Neural cell (in vitro differentiated cells): ENCODE measurements at regions not wholly inside any gene's neighbourhood (a gene's known extent, or its start where the extent isn't known, plus 50 kb on each side); places are given as distances from the start of the nearest gene placed in this dataset.

Source experiments
- H2AFZ ChIP-seq: fragments of 200-600, 300-800 bp; sonication (generic), shearing (Covaris generic); 2 replicates; pipeline ENCODE4 v1.6.0; 2014; ENCODE audit warnings: low read depth, mild to moderate bottlenecking, antibody characterized with exemption, low read length, moderate library complexity
- H3F3A ChIP-seq: fragments of 200-600 bp; shearing (Covaris generic); 2 replicates; pipeline ENCODE4 v1.6.1; 2016; ENCODE audit warnings: mild to moderate bottlenecking, moderate library complexity, mixed read lengths, antibody characterized with exemption, low read length; ENCODE audit not compliant: insufficient read depth, poor library complexity, severe bottlenecking
- H3K27ac ChIP-seq: fragments of 200-600, 300-800 bp; sonication (generic), shearing (Covaris generic); 2 replicates; pipeline ENCODE4 v1.5.1; 2014; ENCODE audit warnings: mild to moderate bottlenecking, low read length, moderate library complexity
- H3K27me3 ChIP-seq: fragments of 300-800, 200-600 bp; sonication (generic), shearing (Covaris generic); 2 replicates; pipeline ENCODE4 v1.6.0; 2014; ENCODE audit warnings: mild to moderate bottlenecking, low read depth, low read length, moderate library complexity; ENCODE audit not compliant: insufficient read depth
- H3K36me3 ChIP-seq: fragments of 300-800, 200-600 bp; sonication (generic), shearing (Covaris generic); 2 replicates; pipeline ENCODE4 v1.5.1; 2014; ENCODE audit warnings: mild to moderate bottlenecking, antibody characterized with exemption, low read length, moderate library complexity; ENCODE audit not compliant: insufficient read depth
- H3K4me2 ChIP-seq: fragments of 300-800, 200-600 bp; sonication (generic), shearing (Covaris generic); 2 replicates; pipeline ENCODE4 v1.6.0; 2014; ENCODE audit warnings: mild to moderate bottlenecking, low read length
- H3K4me3 ChIP-seq: fragments of 300-800, 200-600 bp; sonication (generic), shearing (Covaris generic); 2 replicates; pipeline ENCODE4 v1.5.1; 2014; ENCODE audit warnings: mild to moderate bottlenecking, low read length, moderate library complexity
- H3K79me2 ChIP-seq: fragments of 200-600 bp; shearing (Covaris generic); replicated peaks from 2 replicates; pipeline ENCODE4 v1.6.0; 2014; ENCODE audit warnings: mild to moderate bottlenecking, low read length, moderate library complexity; ENCODE audit not compliant: insufficient read depth
- H3K9ac ChIP-seq: fragments of 300-800, 200-600 bp; sonication (generic), shearing (Covaris generic); 2 replicates; pipeline ENCODE4 v1.6.1; 2016; ENCODE audit warnings: mild to moderate bottlenecking, low read length, mixed read lengths
- H3K9me2 ChIP-seq: fragments of 200-600 bp; shearing (Covaris generic); 2 replicates; pipeline ENCODE4 v1.6.1; 2016; ENCODE audit warnings: mild to moderate bottlenecking, low read length, mixed read lengths; ENCODE audit not compliant: insufficient read depth
- H3K9me3 ChIP-seq: fragments of 200-600, 300-800 bp; sonication (generic), shearing (Covaris generic); 2 replicates; pipeline ENCODE4 v1.6.1; 2016; ENCODE audit warnings: mild to moderate bottlenecking, mixed run types, low read length, moderate library complexity, mixed read lengths
- H4K20me1 ChIP-seq: fragments of 200-600 bp; shearing (Covaris generic); 2 replicates; pipeline ENCODE4 v1.6.1; 2016; ENCODE audit warnings: mild to moderate bottlenecking, mixed run types; ENCODE audit not compliant: insufficient read depth
- EP300 ChIP-seq: fragments of 450-650 bp; conservative IDR thresholded peaks from 2 replicates; pipeline ENCODE4 v1.6.1; 2014; ENCODE audit warnings: antibody characterized with exemption, mild to moderate bottlenecking, moderate library complexity; ENCODE audit not compliant: poor library complexity, severe bottlenecking
- EZH2 ChIP-seq: fragments of 200-600, 300-800 bp; shearing (Covaris generic), sonication (generic); IDR thresholded peaks from 2 replicates; pipeline ENCODE4 v1.6.1; 2014; ENCODE audit warnings: antibody characterized with exemption, low read length, borderline replicate concordance, mild to moderate bottlenecking; ENCODE audit not compliant: insufficient read depth, poor library complexity, severe bottlenecking
- MXI1 ChIP-seq: fragments of 450-650 bp; conservative IDR thresholded peaks from 2 replicates; pipeline ENCODE4 v1.6.1; 2014; ENCODE audit warnings: antibody characterized with exemption, mild to moderate bottlenecking; ENCODE audit not compliant: poor library complexity, severe bottlenecking
- POLR2AphosphoS5 ChIP-seq: IDR thresholded peaks from 2 replicates; pipeline ENCODE4 v1.6.1; 2012
- RAD21 ChIP-seq: fragments of 450-650 bp; conservative IDR thresholded peaks from 2 replicates; pipeline ENCODE4 v1.6.1; 2014; ENCODE audit warnings: antibody characterized with exemption, mild to moderate bottlenecking, moderate library complexity
- SMC3 ChIP-seq: fragments of 450-650 bp; conservative IDR thresholded peaks from 2 replicates; pipeline ENCODE4 v1.6.1; 2014; ENCODE audit warnings: antibody characterized with exemption, mild to moderate bottlenecking, moderate library complexity; ENCODE audit not compliant: poor library complexity
- TAF1 ChIP-seq: IDR thresholded peaks from 2 replicates; pipeline ENCODE4 v1.6.1; 2012; ENCODE audit warnings: low read depth
- TF ChIP-seq, protein P1 (sequence below): fragments of 450-650 bp; IDR thresholded peaks from 2 replicates; pipeline ENCODE4 v1.5.1; 2014; ENCODE audit warnings: antibody characterized with exemption, mild to moderate bottlenecking, moderate library complexity; ENCODE audit not compliant: poor library complexity, severe bottlenecking
- TF ChIP-seq, protein P2 (sequence below): IDR thresholded peaks from 2 replicates; pipeline ENCODE4 v1.6.1; 2012; ENCODE audit warnings: borderline replicate concordance

DNA sequence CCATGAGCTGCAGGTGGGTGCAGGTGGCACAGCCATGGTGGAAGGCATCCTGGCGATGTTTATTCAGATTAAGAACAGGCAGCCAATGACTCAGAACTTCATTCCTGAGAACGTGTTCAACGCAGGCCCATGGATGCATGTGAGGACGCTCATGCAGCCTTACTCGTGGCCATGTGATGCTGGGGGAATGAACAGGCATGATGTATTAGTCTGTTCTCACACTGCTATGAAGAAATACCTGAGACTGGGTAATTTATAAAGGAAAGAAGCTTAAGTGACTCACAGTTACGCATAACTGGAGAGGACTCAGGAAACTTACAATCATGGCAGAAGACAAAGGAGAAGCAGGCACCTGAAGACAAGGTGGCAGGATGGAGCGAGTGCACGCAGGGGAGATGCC lies 146.6 kb downstream of the RNASET2 start:
- Histone ChIP-seq H2AFZ (no peak overlapping the region), H3K27me3 (no peaks in the 10 kb centered on the region), H3K27ac (no peak overlapping the region), H3K4me2 (no peak overlapping the region), H3F3A (no peaks in the 10 kb centered on the region), H4K20me1 (no peaks in the 10 kb centered on the region), H3K4me3 (no peak overlapping the region), H3K36me3 (no peaks in the 10 kb centered on the region), H3K79me2 (no peaks in the 10 kb centered on the region), H3K9ac (no peak overlapping the region), H3K9me3 (no peaks in the 10 kb centered on the region), H3K9me2 (no peaks in the 10 kb centered on the region)
- TF ChIP-seq SMC3 (no peak), MXI1 (no peak), POLR2AphosphoS5 (no peak), TAF1 (no peak), RAD21 (no peak), EZH2 (no peak)
- TF ChIP-seq, protein P1, sequence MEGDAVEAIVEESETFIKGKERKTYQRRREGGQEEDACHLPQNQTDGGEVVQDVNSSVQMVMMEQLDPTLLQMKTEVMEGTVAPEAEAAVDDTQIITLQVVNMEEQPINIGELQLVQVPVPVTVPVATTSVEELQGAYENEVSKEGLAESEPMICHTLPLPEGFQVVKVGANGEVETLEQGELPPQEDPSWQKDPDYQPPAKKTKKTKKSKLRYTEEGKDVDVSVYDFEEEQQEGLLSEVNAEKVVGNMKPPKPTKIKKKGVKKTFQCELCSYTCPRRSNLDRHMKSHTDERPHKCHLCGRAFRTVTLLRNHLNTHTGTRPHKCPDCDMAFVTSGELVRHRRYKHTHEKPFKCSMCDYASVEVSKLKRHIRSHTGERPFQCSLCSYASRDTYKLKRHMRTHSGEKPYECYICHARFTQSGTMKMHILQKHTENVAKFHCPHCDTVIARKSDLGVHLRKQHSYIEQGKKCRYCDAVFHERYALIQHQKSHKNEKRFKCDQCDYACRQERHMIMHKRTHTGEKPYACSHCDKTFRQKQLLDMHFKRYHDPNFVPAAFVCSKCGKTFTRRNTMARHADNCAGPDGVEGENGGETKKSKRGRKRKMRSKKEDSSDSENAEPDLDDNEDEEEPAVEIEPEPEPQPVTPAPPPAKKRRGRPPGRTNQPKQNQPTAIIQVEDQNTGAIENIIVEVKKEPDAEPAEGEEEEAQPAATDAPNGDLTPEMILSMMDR = no peak
- TF ChIP-seq, protein P2, sequence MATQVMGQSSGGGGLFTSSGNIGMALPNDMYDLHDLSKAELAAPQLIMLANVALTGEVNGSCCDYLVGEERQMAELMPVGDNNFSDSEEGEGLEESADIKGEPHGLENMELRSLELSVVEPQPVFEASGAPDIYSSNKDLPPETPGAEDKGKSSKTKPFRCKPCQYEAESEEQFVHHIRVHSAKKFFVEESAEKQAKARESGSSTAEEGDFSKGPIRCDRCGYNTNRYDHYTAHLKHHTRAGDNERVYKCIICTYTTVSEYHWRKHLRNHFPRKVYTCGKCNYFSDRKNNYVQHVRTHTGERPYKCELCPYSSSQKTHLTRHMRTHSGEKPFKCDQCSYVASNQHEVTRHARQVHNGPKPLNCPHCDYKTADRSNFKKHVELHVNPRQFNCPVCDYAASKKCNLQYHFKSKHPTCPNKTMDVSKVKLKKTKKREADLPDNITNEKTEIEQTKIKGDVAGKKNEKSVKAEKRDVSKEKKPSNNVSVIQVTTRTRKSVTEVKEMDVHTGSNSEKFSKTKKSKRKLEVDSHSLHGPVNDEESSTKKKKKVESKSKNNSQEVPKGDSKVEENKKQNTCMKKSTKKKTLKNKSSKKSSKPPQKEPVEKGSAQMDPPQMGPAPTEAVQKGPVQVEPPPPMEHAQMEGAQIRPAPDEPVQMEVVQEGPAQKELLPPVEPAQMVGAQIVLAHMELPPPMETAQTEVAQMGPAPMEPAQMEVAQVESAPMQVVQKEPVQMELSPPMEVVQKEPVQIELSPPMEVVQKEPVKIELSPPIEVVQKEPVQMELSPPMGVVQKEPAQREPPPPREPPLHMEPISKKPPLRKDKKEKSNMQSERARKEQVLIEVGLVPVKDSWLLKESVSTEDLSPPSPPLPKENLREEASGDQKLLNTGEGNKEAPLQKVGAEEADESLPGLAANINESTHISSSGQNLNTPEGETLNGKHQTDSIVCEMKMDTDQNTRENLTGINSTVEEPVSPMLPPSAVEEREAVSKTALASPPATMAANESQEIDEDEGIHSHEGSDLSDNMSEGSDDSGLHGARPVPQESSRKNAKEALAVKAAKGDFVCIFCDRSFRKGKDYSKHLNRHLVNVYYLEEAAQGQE = no peak

DNA sequence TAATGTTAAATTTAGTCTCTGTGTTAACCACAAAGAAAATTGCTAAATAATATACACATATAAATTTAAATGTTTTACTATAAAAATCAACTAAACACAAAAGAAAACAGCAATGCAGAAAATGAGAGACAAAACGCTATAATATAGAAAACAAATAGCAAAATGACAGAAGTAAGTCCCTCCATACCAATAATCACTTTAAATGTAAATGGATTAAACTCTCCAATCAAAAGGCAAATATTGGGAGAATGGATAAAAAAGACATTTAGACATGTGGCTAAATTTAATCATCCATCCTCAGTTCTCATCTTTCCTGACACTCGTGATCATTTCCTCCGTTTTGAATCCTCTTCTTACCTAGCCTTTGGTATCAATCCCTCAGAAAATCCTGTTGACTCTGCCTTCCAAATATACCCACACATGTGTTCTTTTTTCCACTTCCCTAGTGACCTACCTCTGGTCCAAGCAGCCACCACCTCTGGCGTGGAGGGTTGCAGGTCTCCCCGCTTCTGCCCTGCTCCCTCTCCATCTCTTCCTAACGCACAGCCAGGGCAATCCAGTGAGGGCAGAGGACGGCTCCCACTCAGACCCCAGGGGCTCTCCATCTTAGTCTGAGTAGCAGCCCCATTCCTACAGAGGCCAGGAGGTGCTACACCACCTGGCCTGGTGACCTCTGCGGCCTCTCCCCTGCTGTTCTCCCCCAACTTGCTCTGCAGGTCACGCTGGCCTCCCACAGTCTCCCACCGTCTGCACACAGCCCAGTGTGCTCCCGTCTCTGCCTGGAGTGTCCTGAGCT lies 149.2 kb downstream of the RNASET2 start:
- no peaks in the 10 kb centered on the region for H3K27me3 ChIP-seq
- no peak overlapping the region for H3K27ac ChIP-seq
- H3K9me2 ChIP-seq = no peaks in the 10 kb centered on the region
- H3K36me3 ChIP-seq = no peaks in the 10 kb centered on the region
- H3K4me2 ChIP-seq = no peak overlapping the region
- H3K9me3 ChIP-seq = no peaks in the 10 kb centered on the region
- no peak overlapping the region for H2AFZ ChIP-seq
- H3K79me2 ChIP-seq = no peaks in the 10 kb centered on the region
- no peaks in the 10 kb centered on the region for H4K20me1 ChIP-seq
- H3K4me3 ChIP-seq = no peak overlapping the region
- TF ChIP-seq EP300 = no peak
- TF ChIP-seq EZH2 = no peak
- no peak for TF ChIP-seq SMC3
- TF ChIP-seq, protein P2 = no peak
- TF ChIP-seq TAF1 = no peak
- no peak for TF ChIP-seq MXI1
- TF ChIP-seq RAD21 = no peak
- TF ChIP-seq, protein P1 = no peak
- no peak for TF ChIP-seq POLR2AphosphoS5
- no peak overlapping the region for H3K9ac ChIP-seq
- no peaks in the 10 kb centered on the region for H3F3A ChIP-seq
